ENCODE measurements at regions not wholly inside any gene's neighbourhood (a gene's known extent, or its start where the extent isn't known, plus 50 kb on each side); places are given as distances from the start of the nearest gene placed in this dataset.

GRCh38 chr1:173360487-173361063 is 116.6 kb upstream of the PRDX6 start:
- Histone ChIP-seq H3K9me3 (no peaks in the 10 kb centered on the region), H3K4me1 (peaks cover 0 to 7% (median 0%) of the 10 kb centered on the region in 12 donors), H3K27me3 (no peaks in the 10 kb centered on the region), H3K36me3 (no peaks in the 10 kb centered on the region), H3K27ac (no peak overlapping the region), H3K4me3 (no peak overlapping the region)
- DNase-seq (no peak), ATAC-seq (peak in 1 of 4 donors; percentile 33)
- intact Hi-C loops (cut with DNase I) = no loop called here
- TF ChIP-seq POLR2A (IDR thresholded peaks at IDR 0.05) (no peak), CTCF (IDR thresholded peaks at IDR 0.05) (no peak)
- WGBS, 4 donors = 65 to 75% (median 72%) methylated on average over 3 of the region's 3 CpGs

GRCh38 chr1:173362543-173362942 is 114.6 kb upstream of the PRDX6 start:
- Histone ChIP-seq H3K27me3 (no peaks in the 10 kb centered on the region), H3K4me3 (no peak overlapping the region), H3K9me3 (no peaks in the 10 kb centered on the region), H3K36me3 (no peaks in the 10 kb centered on the region), H3K27ac (no peak overlapping the region), H3K4me1 (peaks cover 0 to 7% (median 0%) of the 10 kb centered on the region in 12 donors)
- intact Hi-C loops (cut with DNase I) = no loop called here
- no peak for ATAC-seq
- WGBS, 4 donors = 88 to 96% (median 93%) methylated on average over 2 of the region's 2 CpGs
- no peak for DNase-seq
- TF ChIP-seq POLR2A (IDR thresholded peaks at IDR 0.05) = no peak
- no peak for TF ChIP-seq CTCF (IDR thresholded peaks at IDR 0.05)

GRCh38 chr1:173364827-173365226 is 112.3 kb upstream of the PRDX6 start:
- intact Hi-C loops (cut with DNase I) = no loop called here
- Histone ChIP-seq H3K9me3 (peaks cover 0 to 11% (median 0%) of the 10 kb centered on the region in 12 donors), H3K27ac (no peak overlapping the region), H3K36me3 (no peaks in the 10 kb centered on the region), H3K4me3 (no peak overlapping the region), H3K27me3 (no peaks in the 10 kb centered on the region), H3K4me1 (peaks cover 0 to 7% (median 0%) of the 10 kb centered on the region in 12 donors)
- DNase-seq (no peak), ATAC-seq (no peak)
- no peak for TF ChIP-seq CTCF (IDR thresholded peaks at IDR 0.05)
- no peak for TF ChIP-seq POLR2A (IDR thresholded peaks at IDR 0.05)
- WGBS, 4 donors = 84 to 87% (median 85%) methylated on average over 3 of the region's 3 CpGs

GRCh38 chr1:173365341-173365740 is 111.8 kb upstream of the PRDX6 start:
- WGBS, 4 donors = 88 to 95% (median 94%) methylated on average over 1 of the region's 1 CpG
- H3K4me3 ChIP-seq = no peak overlapping the region
- intact Hi-C loops (cut with DNase I) = no loop called here

More at GRCh38 chr1:173365341-173365740, 111.8 kb upstream of the PRDX6 start:
- H3K9me3 ChIP-seq = peaks cover 0 to 11% (median 0%) of the 10 kb centered on the region in 12 donors
- DNase-seq (no peak), ATAC-seq (no peak)
- no peak overlapping the region for H3K27ac ChIP-seq
- TF ChIP-seq CTCF (IDR thresholded peaks at IDR 0.05) (no peak), POLR2A (IDR thresholded peaks at IDR 0.05) (no peak)
- peaks cover 0 to 7% (median 0%) of the 10 kb centered on the region in 12 donors for H3K4me1 ChIP-seq
- H3K36me3 ChIP-seq = no peaks in the 10 kb centered on the region
- no peaks in the 10 kb centered on the region for H3K27me3 ChIP-seq

Measured in heart left ventricle (tissue), 16 donors.